ENCODE measurements at regions not wholly inside any gene's neighbourhood (a gene's known extent, or its start where the extent isn't known, plus 50 kb on each side); places are given as distances from the start of the nearest gene placed in this dataset.

GRCh38 chrX:51435101-51435500, 61.3 kb downstream of the NUDT11 start:
- TF ChIP-seq POLR2A (IDR thresholded peaks at IDR 0.05) (no peak), CTCF (IDR thresholded peaks at IDR 0.05) (no peak), POLR2AphosphoS5 (IDR thresholded peaks at IDR 0.05) (no peak), EP300 (IDR thresholded peaks at IDR 0.05; ENCODE audit: low read depth) (no peak)
